ENCODE measurements at regions not wholly inside any gene's neighbourhood (a gene's known extent, or its start where the extent isn't known, plus 50 kb on each side); places are given as distances from the start of the nearest gene placed in this dataset.

- Histone ChIP-seq H2AFZ (ENCODE audit: low read length) (no peak overlapping the region), H2BK20ac (ENCODE audit: low read length) (no peak overlapping the region), H3K4me1 (replicated peaks in 1 of 4; ENCODE audit: control insufficient read depth in 3 of 4, insufficient read depth in 4 of 4, low read length in 3 of 4) (peaks cover 0 to 5% (median 2%) of the 10 kb centered on the region in 4 experiments; a peak in 4 of 7 replicates), H2BK5ac (ENCODE audit: low read depth, low read length) (no peak overlapping the region), H3K36me3 (ENCODE audit: control insufficient read depth in 2 of 4, insufficient read depth in 4 of 4, low read length in 3 of 4) (no peaks in the 10 kb centered on the region), H3K27me3 (replicated peaks in 1 of 4; ENCODE audit: control insufficient read depth in 3 of 4, extremely low read depth in 1 of 4, insufficient read depth in 3 of 4, low read length in 3 of 4) (peaks cover 0 to 1% (median 0%) of the 10 kb centered on the region in 4 experiments; a peak in 1 of 7 replicates), H3K23ac (ENCODE audit: insufficient read length) (no peak overlapping the region), H3K56ac (replicated peaks; ENCODE audit: insufficient read length, low read depth, low read length) (no peak overlapping the region), H2BK120ac (replicated peaks; ENCODE audit: low read depth, low read length) (no peak overlapping the region), H3K79me2 (ENCODE audit: control insufficient read depth in 1 of 2, insufficient read depth in 2 of 2, low read length in 2 of 2) (no peaks in the 10 kb centered on the region), H3K14ac (ENCODE audit: insufficient read length) (no peak overlapping the region), H3K27ac (ENCODE audit: low read depth, low read length) (no peak overlapping the region), H4K8ac (ENCODE audit: extremely low read depth, insufficient read depth, low read length) (no peak overlapping the region), H3K4me2 (ENCODE audit: insufficient read depth in 1 of 2, low read depth in 2 of 2, low read length in 2 of 2) (no peak overlapping the region), H2AK5ac (ENCODE audit: low read depth, low read length) (no peak overlapping the region), H3K79me1 (ENCODE audit: low read depth, low read length) (no peaks in the 10 kb centered on the region), H4K20me1 (replicated peaks in 1 of 2; ENCODE audit: control insufficient read depth in 1 of 2, insufficient read depth in 2 of 2, low read length in 2 of 2) (no peaks in the 10 kb centered on the region), H2BK12ac (ENCODE audit: low read depth, low read length) (no peak overlapping the region), H4K5ac (ENCODE audit: insufficient read length, low read depth, low read length) (no peak overlapping the region), H3K4ac (replicated peaks; ENCODE audit: insufficient read length, low read depth, low read length) (no peak overlapping the region), H3K4me3 (ENCODE audit: extremely low read depth in 1 of 4, insufficient read depth in 2 of 4, low read depth in 3 of 4, low read length in 4 of 4) (no peak overlapping the region), H3K18ac (ENCODE audit: extremely low read depth, low read length) (no peak overlapping the region), H3K9ac (replicated peaks in 1 of 4; ENCODE audit: extremely low read depth in 1 of 4, low read depth in 3 of 4, low read length in 3 of 4) (no peak overlapping the region), H3K9me3 (ENCODE audit: insufficient read depth in 2 of 2, low read depth in 1 of 2, low read length in 1 of 2) (no peaks in the 10 kb centered on the region), H4K91ac (replicated peaks; ENCODE audit: insufficient read length, low read length) (no peak overlapping the region), H3K23me2 (ENCODE audit: low read depth, low read length) (no peaks in the 10 kb centered on the region), H2BK15ac (ENCODE audit: low read length) (no peak overlapping the region)
- CTCF ChIA-PET (ENCODE audit: partially characterized antibody): interaction anchor here (0.6 to 0.7 kb wide), 2 partner anchors 314 to 434 kb away, joined by 3 read pairs; no protein-coding TSS in a partner anchor
- DNase-seq (ENCODE audit: low read depth in 1 of 2, low spot score in 2 of 2) (no peak), FAIRE-seq (no peak)
- TF ChIP-seq EGR1 (IDR thresholded peaks at IDR 0.05; ENCODE audit: borderline replicate concordance, low read depth, low read length) (no peak), JUN (IDR thresholded peaks at IDR 0.05; ENCODE audit: low read depth, low read length) (no peak), TAF7 (optimal IDR thresholded peaks at IDR 0.05; ENCODE audit: borderline replicate concordance, low read depth, low read length) (no peak), NANOG (IDR thresholded peaks at IDR 0.05; ENCODE audit: insufficient read depth, low read depth, low read length, poor library complexity, severe bottlenecking) (no peak), PHF8 (conservative IDR thresholded peaks at IDR 0.05; ENCODE audit: low read depth, low read length) (no peak), RXRA (IDR thresholded peaks at IDR 0.05; ENCODE audit: insufficient read depth, low read depth, low read length) (no peak)
- POLR2A ChIA-PET (ENCODE audit: partially characterized antibody): no interaction called here
Observed at GRCh38 chr15:95716708-95717107, 613.8 kb upstream of the NR2F2 start.

Measured in H1 (cell line).